ENCODE measurements at regions not wholly inside any gene's neighbourhood (a gene's known extent, or its start where the extent isn't known, plus 50 kb on each side); places are given as distances from the start of the nearest gene placed in this dataset.

GRCh38 chr18:40613721-40614120 is 1341.3 kb upstream of the PIK3C3 start:
- TF ChIP-seq EZH2phosphoT487 (IDR thresholded peaks at IDR 0.05; ENCODE audit: borderline replicate concordance, low read depth, low read length) = no peak
- no peak for TF ChIP-seq CTCF (conservative IDR thresholded peaks at IDR 0.05; ENCODE audit: low read length)
